Limb (tissue), 2 donors: ENCODE measurements at regions not wholly inside any gene's neighbourhood (a gene's known extent, or its start where the extent isn't known, plus 50 kb on each side); places are given as distances from the start of the nearest gene placed in this dataset.

Experiments used
- DNase-seq, 2 donors: peaks; one replicate each; pipeline ENCODE4 v3.0.0-alpha.2; 2016; ENCODE audit errors: extremely low spot score in 2 of 2

DNA sequence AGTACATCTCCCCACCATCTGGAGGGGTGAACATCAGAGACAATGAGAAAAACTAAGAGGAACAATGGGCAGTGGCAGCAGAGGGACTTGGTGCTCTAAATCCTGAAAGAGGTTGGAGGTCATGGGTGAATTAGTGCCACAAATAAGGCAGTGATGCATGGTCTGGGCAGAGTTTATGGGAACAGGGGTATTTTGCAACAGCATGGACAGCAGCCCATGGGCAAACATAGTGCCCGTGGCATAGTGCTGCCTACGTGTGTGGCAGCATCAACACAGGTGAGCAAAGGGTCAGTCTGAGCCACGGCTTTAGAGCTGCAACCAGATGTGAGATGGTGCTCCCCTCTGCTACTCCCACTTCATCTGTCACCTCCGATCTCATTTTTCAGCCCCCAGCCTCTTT lies 459.1 kb upstream of the CITED2 start:
- DNase-seq = no peak

DNA sequence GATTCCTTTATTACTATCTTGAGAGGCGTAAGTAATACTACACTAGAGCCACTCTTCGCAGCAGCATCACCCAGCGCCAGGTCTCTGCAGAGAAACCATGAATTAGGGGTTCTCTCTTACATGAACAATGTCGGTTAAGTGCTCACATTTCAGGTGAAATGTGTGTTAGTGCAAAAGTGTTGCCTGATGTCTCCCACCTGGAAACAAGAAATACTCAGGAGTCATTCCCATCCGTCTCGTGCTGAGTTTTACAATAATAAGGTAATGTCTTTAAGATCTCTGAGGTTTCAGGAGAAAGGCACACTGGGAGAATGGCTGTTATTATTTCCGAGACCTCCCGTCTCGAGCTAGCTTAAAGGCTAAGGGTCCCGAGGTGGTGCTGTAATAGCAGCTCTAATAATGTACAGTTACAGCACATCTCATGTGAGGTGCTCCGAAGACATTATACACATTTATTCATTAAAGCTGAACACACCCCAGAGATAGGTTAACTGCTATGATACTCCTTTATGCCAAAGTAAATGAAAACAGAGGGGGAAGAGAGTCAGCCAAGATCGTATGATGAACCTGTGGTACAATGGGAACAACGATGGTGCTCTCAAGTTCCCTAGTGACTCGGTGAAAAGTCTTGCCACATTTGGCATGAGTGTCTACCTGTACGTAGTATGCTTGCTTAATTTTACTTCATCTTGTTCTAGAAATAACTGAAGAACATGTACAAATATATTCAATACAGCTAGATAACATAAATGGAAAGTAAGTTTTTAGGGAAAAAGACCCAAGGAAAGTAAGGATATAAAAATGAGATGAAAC lies 458.3 kb upstream of the CITED2 start:
- DNase-seq = no peak

DNA sequence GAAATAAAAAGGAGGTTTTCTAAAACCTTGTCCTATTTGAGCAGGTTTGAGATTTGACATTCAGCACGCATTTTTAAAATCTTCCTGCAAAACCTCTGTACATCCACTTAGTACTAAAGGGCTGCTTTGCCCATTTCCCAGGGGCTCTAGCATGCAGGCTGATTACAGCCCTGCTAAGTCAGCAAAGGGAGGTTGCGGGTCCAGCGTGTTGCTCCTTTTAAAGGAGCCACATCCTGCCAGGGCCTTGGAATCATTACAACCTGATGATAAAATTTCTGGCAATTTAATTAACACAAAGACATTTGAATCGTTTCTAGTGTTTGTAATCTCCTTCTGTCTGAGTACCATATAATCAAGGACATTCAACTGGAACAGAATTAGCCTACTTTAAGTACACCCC lies 455.1 kb upstream of the CITED2 start:
- DNase-seq = no peak

DNA sequence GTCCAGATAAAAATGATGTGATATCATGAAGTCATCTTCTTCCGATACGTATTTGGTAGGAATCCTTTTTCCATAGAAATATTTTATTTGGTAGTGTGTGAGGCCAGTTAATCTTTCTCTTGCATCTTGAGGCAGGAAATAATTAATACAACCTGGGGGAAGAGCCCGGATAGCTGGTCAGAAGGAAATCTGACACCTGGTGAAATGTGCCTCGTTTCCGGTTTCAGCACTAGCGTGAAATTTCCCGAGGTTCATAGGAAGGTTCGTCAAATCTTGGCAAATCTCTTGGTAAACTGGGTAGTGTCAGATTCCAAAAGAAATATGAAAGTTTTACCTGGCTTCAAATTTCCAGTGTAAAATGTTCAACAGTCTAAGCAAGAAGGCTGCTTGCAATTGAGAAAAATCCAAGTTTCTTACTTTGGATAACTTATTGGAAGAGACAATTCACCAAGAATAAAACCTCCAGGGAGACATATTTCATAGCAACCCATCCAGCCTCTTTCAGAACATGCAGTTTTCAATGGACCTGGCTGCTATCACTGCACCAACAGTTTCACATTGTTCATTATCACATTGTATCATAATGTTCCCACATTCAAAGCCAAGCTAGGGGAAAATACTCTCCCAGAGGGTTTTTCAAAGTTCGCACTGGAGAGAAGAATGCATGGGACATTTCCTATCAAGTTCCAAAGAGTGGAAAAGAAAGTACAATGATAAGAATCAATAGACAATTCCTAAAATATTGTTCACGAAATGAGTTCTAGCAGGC lies 454.5 kb upstream of the CITED2 start:
- no peak for DNase-seq

DNA sequence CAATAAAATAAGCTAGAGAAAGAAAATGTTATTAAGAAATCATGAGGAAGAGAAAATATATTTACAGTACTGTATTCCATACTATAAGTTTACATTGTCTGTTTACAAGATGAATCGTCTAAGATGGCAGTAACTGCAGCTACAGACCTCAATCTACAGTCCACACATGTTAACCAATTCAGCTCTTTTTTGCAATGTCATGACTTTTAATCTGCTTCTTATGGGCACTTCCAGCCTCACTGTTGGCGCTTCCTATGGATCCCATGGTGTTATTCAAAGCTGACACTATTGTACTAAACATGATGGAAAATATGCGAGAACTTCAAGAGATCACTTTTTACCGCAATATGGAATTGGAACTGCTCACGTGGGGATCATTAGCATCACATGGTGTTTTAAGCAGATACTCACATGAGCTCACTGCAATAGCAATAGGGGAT lies 451.5 kb upstream of the CITED2 start:
- DNase-seq = no peak

DNA sequence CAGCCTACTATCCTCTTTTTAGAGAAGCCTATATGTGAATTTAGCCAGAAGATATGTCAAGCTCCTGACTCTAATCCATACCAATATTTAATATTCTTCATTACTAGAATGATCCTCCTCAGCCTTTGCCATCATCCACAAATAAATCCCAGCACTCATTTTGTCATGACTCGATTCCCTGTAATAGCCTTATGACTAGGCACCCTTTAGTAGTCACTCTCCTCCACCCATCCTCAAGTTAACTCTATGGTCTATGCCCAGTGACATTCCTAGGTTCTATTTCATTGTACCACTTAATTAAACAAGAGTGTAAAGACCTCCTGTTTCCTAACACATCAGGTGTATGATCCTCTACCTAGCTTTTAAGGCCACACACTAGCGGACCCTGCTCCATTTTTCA lies 450.4 kb upstream of the CITED2 start:
- DNase-seq = no peak

DNA sequence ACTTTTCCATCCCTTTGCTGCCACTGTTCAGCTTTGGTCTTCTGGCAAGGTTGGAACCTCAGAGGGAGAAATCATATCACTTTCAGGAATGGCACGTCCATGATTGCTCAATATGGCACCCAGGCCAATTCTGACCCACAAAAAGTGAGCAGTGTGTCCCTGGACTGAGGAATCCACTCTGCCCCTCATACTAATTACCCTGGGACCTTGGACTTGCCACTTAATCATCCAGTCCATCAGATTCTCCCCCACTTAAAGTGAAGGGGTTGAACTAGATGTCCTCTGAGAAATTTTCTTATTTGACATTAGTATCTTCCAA lies 449.3 kb upstream of the CITED2 start:
- DNase-seq = no peak

DNA sequence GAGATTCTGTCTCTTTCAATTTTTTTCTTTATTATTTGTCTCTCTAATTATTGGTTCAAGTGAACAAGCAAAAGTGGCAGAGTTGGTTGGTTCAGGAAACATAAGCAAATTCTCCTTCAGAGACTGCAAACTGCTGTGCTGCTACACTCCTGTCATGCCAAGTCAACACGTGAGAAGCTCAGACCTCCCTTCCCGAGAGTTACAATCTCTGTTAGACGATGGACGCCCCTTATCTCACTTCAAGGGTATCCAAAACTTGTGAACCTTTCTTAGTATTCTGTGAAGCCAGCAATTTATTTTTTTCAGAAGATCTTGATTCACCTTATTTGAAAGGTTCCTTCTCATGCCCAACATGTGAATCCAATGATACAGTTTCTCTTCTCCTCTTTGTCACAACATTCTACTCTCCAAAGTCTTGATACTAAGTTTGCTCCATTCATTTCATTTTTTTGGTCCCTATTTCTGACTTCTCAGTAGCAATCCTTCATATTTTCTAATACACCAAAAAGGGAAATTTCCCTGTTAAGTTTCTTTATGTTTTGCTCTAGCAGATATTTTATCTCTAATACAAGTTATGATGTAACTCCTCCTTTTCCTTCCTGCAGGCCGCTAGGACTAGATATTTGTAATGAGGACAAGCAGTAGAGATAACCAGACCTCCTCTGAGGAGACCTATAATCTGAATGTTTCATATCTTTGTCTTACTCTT lies 448.8 kb upstream of the CITED2 start:
- DNase-seq = no peak

DNA sequence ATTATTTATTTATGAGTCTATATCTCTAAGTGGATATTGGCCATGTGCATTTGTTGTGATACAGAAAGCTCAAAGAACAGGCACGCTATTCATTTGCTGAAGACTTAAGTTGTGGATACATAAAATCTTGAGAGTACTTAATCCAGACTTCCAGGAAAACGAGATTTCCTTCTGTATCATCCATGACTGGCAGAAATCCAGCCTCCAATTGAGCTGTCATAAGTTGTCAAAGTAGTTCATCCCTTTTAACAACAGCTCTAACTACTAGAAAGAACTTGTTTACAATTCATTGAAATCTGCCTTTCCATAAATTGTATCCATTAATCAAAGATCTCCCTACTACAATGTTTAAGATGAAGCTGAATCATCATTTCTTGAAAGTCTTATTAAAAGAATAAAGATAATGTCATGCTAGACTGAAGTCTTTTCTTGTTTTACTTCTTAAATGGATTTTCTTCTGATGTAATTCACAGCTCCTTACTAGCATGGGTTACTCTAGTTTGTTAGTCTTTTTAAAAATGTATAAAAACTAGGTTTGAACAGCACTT lies 447.3 kb upstream of the CITED2 start:
- DNase-seq = no peak

DNA sequence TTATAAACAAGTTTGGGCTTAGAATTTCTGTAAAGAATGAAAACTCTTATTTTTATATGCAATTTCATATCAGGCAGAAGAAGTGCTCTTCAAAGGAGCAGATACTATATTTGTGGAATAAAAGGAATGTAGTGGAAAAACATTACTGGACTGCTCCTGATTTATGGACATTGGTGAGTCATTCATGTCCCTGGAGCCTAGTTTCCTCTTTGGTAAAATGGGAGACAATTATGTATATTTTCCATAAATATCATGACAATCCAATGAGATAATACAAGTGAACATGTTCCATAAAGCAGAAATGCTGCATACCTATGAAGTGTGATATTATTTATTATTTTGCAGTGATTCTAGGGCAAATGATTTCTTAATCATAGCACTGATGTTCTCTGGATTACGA lies 445.8 kb upstream of the CITED2 start:
- DNase-seq = no peak

DNA sequence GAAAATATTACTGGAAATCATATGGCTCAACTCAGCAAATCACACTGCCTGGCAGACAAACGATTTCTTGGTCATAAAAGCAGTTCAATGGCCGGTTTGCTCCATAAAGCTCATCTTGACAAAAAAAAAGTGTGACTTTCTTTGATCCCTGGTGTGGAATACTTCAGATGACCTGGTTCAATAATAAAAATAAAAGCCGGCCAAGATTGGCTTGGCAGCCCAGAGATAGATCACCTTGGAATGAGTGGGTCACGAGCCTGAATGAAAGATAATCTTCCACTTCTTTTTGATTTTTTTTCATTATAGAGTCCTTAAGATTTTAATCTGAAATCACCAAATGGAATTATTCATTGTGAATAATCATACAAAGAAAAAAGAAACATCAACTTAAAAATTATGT lies 445.3 kb upstream of the CITED2 start:
- DNase-seq = no peak

DNA sequence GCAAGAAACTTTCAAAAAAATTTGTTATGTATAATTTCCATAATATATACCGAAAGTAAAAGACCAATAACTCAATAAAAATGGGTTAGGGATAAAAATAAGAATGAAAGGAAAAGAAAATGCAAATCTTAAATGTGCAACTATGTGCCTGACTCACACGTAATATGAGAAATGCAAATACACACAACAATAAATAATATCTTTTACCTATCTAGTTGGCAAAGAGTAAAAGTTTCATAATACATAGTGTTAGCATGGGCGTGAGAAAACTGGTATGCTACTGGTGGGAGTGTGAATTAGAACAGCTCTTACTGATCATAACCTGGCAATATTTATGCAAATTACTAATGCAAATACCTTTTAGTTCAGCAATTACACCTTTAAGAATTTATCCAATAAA lies 438.5 kb upstream of the CITED2 start:
- no peak for DNase-seq

DNA sequence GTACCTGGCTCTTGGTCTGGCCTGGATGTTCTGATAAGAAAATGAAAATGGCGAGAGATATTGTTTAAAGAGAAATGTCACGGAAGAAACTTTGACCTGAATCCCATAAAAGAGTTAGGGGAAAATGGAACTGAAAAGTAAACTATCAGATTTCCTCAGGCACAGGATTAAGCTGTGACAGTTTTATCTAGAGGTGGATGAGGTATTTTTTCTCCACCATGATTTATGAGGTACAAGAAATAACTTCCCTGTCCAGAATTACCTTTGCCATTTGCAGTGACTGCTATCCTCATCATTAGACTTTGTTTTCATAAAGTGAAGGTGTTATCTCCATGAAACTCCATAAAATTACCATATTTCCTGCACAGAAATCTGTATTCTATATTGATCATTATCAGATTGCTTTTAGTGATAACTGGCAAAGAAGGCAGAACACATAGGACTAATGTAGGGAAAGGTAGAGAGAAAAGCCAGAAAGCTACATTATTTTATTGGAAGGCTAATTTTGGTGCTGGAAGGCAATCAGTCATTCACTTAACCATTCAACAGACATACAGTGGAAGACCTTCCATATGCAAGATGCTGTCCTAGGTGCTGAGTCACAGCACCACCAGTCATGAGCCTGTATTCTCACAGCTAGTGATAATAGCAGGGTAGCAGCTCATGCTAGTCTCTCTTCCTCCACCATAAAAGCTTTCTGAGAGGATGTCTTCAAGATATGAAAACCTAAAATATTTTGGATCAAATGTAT lies 427.3 kb upstream of the CITED2 start:
- no peak for DNase-seq

DNA sequence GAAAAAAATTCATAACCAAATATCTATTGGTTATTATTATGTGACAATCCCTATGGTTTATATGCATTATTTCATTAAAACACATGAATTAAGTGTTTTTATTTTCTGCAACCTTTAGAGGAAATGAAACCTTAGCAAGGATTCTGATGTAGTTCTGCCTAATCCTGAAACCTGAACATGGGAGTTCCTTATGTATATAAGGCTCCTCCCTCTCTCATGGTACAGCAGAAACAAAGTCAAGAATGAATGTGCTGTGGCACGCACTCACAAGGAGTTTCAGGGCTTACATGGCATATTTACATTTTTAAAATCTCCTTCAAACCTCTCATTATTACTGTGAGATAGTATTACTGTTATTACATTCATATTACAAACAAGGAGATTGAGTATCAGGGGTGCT lies 426.4 kb upstream of the CITED2 start:
- no peak for DNase-seq

DNA sequence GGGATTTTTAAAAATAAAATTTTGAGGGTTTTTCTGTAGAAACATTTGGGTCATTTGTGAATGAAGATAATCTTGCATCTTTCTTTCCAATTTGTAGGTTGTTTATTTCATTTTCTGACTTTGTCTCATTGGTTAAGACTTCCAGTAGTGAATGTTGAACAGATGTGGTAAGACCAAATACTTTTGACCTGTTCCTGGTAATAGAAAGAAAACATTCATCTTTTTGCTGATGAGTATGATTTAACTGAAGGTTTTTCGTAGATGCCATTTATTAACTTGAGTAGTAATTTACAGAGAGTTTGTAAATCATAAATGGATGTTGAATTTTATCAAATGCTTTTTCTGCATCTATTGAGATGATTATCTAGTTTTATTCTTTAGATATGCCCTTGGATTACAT lies 416.1 kb upstream of the CITED2 start:
- no peak for DNase-seq

DNA sequence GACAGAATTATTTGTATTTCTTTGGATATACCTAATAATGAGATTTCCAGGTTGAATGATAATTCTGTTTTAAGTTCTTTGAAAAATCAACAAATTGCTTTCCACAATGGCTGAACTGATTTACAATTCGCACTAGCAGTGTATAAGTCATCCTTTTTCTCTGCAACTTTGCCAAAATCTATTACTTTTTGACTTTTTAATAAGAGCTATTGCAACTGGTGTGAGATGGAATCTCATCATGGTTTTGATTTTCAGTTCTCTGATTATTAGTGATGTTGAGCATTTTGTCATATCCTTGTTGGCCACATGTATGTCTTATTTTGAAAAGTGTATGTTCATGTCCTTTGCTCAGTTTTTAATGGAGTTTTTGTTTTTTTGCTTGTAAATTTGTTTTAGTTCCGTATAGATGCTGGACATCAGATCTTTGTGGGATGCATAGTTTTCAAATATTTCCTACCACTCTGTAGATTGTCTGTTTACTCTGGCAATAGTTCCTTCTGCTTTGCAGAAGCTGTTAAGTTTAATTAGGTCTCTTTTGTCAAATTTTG lies 409.8 kb upstream of the CITED2 start:
- no peak for DNase-seq

DNA sequence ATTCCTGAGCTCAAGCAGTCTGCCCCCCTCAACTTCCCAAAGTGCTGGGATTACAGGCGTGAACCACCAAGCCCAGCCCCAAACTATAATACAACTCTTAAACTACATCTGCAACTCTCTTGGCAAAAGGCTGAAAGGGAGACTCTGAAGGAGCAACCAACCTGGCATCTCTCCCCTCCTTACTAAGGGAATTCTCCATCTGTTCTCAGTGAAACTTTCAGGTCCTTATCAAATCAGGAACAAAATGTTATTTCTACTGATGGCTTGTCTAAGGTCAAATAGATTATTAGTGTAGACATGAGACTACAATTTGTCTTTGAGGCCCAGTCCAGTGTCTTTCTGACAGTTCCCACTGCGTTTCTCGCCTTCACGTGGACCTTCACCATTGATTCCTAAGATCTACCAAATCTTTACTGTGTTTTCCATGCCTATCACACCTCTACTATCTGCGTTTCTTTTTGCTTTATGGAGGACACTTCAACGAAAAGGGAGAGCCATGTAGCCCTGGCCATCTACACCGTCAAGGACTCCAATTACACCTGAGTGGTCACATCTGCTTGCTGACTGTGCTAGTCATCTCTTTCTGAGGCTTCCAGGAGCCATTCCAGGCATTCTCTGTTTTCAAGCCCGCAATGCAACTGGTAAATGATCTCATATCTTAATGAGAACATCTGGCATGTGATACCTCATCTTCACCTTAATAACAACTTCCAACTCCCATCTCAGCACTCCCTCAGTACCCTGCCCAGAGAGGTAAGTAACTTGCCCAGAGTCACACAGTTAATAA lies 405.7 kb upstream of the CITED2 start:
- DNase-seq = no peak

DNA sequence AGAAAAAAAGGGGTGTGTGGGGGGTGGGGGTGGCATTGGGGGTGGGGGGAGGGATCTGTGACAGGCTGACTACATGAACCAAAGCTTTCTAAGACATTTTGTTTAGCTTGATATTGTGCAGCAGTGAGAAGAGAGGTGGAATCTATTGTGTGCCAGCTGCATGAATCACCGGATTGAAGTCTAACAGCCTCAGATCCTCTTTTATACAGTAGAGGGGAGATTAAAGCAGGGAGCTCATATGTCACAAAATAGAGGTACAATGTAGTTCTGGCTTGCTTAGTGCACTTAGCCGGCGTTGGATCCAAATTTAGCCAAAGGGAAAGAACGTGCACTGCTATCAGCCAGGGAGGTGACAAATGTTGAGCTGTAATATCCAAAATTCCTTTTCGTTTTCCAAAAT lies 404.2 kb upstream of the CITED2 start:
- no peak for DNase-seq

DNA sequence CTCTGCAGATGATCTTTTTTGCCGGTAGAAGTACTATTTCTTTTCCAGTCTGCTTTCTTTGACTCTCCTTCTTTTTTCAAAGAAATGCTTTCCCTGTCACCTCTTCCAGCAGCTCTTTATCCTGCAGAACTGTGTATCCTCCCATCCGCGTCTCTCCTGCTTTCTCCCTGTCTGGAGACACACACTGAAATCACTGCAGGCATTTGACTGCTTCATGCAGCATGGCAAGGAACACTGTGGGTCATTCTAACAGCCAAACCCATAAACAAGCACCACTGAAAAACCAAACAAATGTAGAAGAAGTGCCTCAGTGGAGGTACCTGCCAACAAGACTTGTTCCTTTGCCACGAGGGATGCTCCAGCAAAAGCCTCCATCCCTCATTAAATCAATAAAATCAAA lies 403.7 kb upstream of the CITED2 start:
- DNase-seq = no peak

DNA sequence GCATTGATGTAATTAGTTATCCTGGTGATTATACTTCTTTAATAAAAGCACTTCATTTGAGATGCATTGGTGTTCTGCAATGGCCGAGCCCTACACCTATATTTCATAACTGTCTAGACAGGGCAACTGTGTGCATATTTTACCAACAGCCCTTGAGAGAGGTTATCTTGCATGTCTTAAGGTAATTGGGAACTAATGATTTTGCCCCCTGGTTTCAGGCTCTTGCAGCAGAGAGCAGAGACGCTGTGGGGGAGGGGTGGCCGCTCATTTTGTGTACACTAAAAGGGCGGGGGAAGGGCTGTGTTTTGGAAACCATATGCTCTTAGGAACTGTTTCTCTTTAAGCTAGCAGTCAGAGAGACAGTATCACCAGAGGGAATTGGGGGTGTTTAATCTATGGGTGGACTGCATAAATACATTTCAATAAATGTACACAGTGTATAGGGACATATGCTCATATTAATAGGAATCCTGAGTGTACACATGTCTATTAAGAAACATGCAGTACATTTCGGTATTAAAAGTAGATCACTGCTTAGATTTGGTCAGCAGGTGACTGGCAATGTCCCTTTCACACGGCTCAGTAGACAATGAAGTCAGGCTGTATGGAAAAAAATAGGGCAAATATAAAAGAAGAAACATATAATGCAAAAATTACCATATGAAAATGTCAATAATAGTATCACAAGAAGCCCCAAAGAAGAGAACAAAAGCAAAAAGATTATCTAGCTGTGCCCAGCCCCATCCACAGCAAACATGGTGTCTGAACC lies 402.9 kb upstream of the CITED2 start:
- peak in 1 of 2 donors; percentile 49 for DNase-seq
